H9 (cell line): ENCODE measurements at regions not wholly inside any gene's neighbourhood (a gene's known extent, or its start where the extent isn't known, plus 50 kb on each side); places are given as distances from the start of the nearest gene placed in this dataset.

Experiments
- DNase-seq: peaks from one replicate; pipeline ENCODE4 v3.0.0-alpha.2; 2017
- H2AFZ ChIP-seq: one replicate; pipeline ENCODE4 v1.6.1; 2013; ENCODE audit warnings: mild to moderate bottlenecking, low read length, control low read depth, moderate library complexity
- H2AK5ac ChIP-seq: 2 replicates; pipeline ENCODE4 v1.6.1; 2013; ENCODE audit warnings: low read length, control low read depth, mixed read lengths; ENCODE audit not compliant: insufficient read length
- H2BK120ac ChIP-seq: one replicate; pipeline ENCODE4 v1.6.1; 2013; ENCODE audit warnings: low read depth, mild to moderate bottlenecking, low read length, control low read depth, inconsistent platforms; ENCODE audit not compliant: poor library complexity, severe bottlenecking
- H2BK12ac ChIP-seq: 2 replicates; pipeline ENCODE4 v1.6.1; 2013; ENCODE audit warnings: low read length, control low read depth, mixed read lengths, low read depth; ENCODE audit not compliant: insufficient read length
- H2BK15ac ChIP-seq: 2 replicates; pipeline ENCODE4 v1.6.1; 2013; ENCODE audit warnings: low read depth, low read length, control low read depth
- H2BK20ac ChIP-seq: one replicate; pipeline ENCODE4 v1.6.1; 2013; ENCODE audit warnings: low read depth, mild to moderate bottlenecking, low read length, control low read depth, inconsistent platforms; ENCODE audit not compliant: poor library complexity, severe bottlenecking
- H2BK5ac ChIP-seq: 2 replicates; pipeline ENCODE4 v1.6.1; 2013; ENCODE audit warnings: low read length, control low read depth, mixed read lengths; ENCODE audit not compliant: insufficient read length
- H3K14ac ChIP-seq: 2 replicates; pipeline ENCODE4 v1.6.1; 2013; ENCODE audit warnings: low read length, control low read depth; ENCODE audit not compliant: insufficient read depth
- H3K18ac ChIP-seq: 2 replicates; pipeline ENCODE4 v1.6.1; 2013; ENCODE audit warnings: low read depth, mild to moderate bottlenecking, mixed read lengths, low read length, control low read depth; ENCODE audit not compliant: insufficient read length
- H3K23ac ChIP-seq: 2 replicates; pipeline ENCODE4 v1.6.1; 2013; ENCODE audit warnings: low read length, control low read depth, mixed read lengths, low read depth; ENCODE audit not compliant: insufficient read length
- H3K23me2 ChIP-seq: 2 replicates; pipeline ENCODE4 v1.6.1; 2013; ENCODE audit warnings: low read depth, mild to moderate bottlenecking, mixed read lengths, low read length, control low read depth; ENCODE audit not compliant: insufficient read length, poor library complexity, severe bottlenecking
- H3K27ac ChIP-seq: 2 replicates; pipeline ENCODE4 v1.5.1; 2013; ENCODE audit warnings: low read length, control low read depth, mixed read lengths, low read depth; ENCODE audit not compliant: insufficient read length
- H3K27me3 ChIP-seq: 2 replicates; pipeline ENCODE4 v1.6.1; 2013; ENCODE audit warnings: low read length, control low read depth, inconsistent platforms; ENCODE audit not compliant: insufficient read depth
- H3K4ac ChIP-seq: 2 replicates; pipeline ENCODE4 v1.6.1; 2013; ENCODE audit warnings: low read depth, mild to moderate bottlenecking, control low read depth, inconsistent platforms, low read length, moderate library complexity
- H3K4me1 ChIP-seq: 2 replicates; pipeline ENCODE4 v1.6.1; 2013; ENCODE audit warnings: low read length, control low read depth, inconsistent platforms; ENCODE audit not compliant: insufficient read depth
- H3K4me2 ChIP-seq: 2 replicates; pipeline ENCODE4 v1.6.1; 2013; ENCODE audit warnings: low read length, control low read depth, mixed read lengths; ENCODE audit not compliant: insufficient read length, insufficient read depth
- H3K56ac ChIP-seq: 2 replicates; pipeline ENCODE4 v1.6.1; 2013; ENCODE audit warnings: low read depth, mild to moderate bottlenecking, mixed read lengths, low read length, control low read depth; ENCODE audit not compliant: insufficient read length
- H3K79me1 ChIP-seq: 2 replicates; pipeline ENCODE4 v1.6.1; 2013; ENCODE audit warnings: low read depth, mild to moderate bottlenecking, moderate library complexity, low read length, control low read depth, inconsistent platforms; ENCODE audit not compliant: insufficient read depth, poor library complexity, severe bottlenecking
- H3K79me2 ChIP-seq: 2 replicates; pipeline ENCODE4 v1.6.1; 2013; ENCODE audit warnings: low read length, control low read depth, inconsistent platforms; ENCODE audit not compliant: insufficient read depth
- H3K9ac ChIP-seq: 2 replicates; pipeline ENCODE4 v1.6.1; 2013; ENCODE audit warnings: low read length, control low read depth, mixed read lengths; ENCODE audit not compliant: insufficient read length; ENCODE audit errors: extremely low read depth
- H3K9me3 ChIP-seq: one replicate; pipeline ENCODE4 v1.6.1; 2013; ENCODE audit warnings: low read depth, low read length, inconsistent platforms; ENCODE audit not compliant: control insufficient read depth
- H3T11ph ChIP-seq: one replicate; pipeline ENCODE4 v1.6.1; 2013; ENCODE audit warnings: mild to moderate bottlenecking, low read length, control low read depth, inconsistent platforms
- H4K20me1 ChIP-seq: one replicate; pipeline ENCODE4 v1.6.1; 2013; ENCODE audit not compliant: control insufficient read depth, insufficient read length, insufficient read depth
- H4K5ac ChIP-seq: 2 replicates; pipeline ENCODE4 v1.6.1; 2013; ENCODE audit warnings: low read depth, mild to moderate bottlenecking, mixed read lengths, low read length, control low read depth; ENCODE audit not compliant: insufficient read length
- H4K8ac ChIP-seq: replicated peaks from 2 replicates; pipeline ENCODE4 v1.6.1; 2013; ENCODE audit warnings: low read length, control low read depth, mixed read lengths, low read depth; ENCODE audit not compliant: insufficient read length
- H4K91ac ChIP-seq: 2 replicates; pipeline ENCODE4 v1.6.1; 2013; ENCODE audit warnings: low read depth, mild to moderate bottlenecking, moderate library complexity, mixed read lengths, low read length, control low read depth; ENCODE audit not compliant: insufficient read length
- H3K27ac Mint-ChIP-seq, 3 experiments: 2 replicates in 2 of 3; 3 replicates in 1 of 3; pipeline ENCODE4 v1.8.0; 2020 to 2021; ENCODE audit warnings: mixed read lengths in 3 of 3, mild to moderate bottlenecking in 1 of 3, moderate library complexity in 1 of 3
- H3K27me3 Mint-ChIP-seq: 2 replicates; pipeline ENCODE4 v1.8.0; 2021; ENCODE audit warnings: low read depth, mild to moderate bottlenecking, moderate library complexity, mixed read lengths
- H3K36me3 Mint-ChIP-seq, 3 experiments: 2 replicates in 2 of 3; 3 replicates in 1 of 3; pipeline ENCODE4 v1.8.0; 2020 to 2021; ENCODE audit warnings: low read depth in 3 of 3, mixed read lengths in 3 of 3; ENCODE audit not compliant: insufficient read depth in 1 of 3
- H3K4me1 Mint-ChIP-seq, 2 experiments: 2 replicates each; pipeline ENCODE4 v1.8.0; 2020; ENCODE audit warnings: mixed read lengths in 2 of 2
- H3K4me3 Mint-ChIP-seq, 2 experiments: 2 replicates in 1 of 2; 3 replicates in 1 of 2; pipeline ENCODE4 v1.8.0; 2020 to 2021; ENCODE audit warnings: mild to moderate bottlenecking in 2 of 2, mixed read lengths in 2 of 2, moderate library complexity in 1 of 2
- H3K9me3 Mint-ChIP-seq, 2 experiments: 2 replicates in 1 of 2; 3 replicates in 1 of 2; pipeline ENCODE4 v1.8.0; 2020; ENCODE audit warnings: mild to moderate bottlenecking in 2 of 2, mixed read lengths in 2 of 2, moderate library complexity in 1 of 2
- CTCF ChIP-seq: fragments of 200-600 bp; sonication (generic); conservative IDR thresholded peaks from 3 replicates; pipeline ENCODE4 v1.8.0; 2021; ENCODE audit warnings: antibody characterized with exemption, mild to moderate bottlenecking
- WGBS: extraction: QIAGEN DNeasy Blood & Tissue Kit; methylation state at CpG from one replicate; pipeline ENCODE4 v1.1.7; 2013; ENCODE audit warnings: missing lambda C conversion rate, low lambda C conversion rate, mixed read lengths; ENCODE audit not compliant: insufficient read length; ENCODE audit errors: extremely low coverage; 5-methylcytosine and 5-hydroxymethylcytosine counted together

DNA sequence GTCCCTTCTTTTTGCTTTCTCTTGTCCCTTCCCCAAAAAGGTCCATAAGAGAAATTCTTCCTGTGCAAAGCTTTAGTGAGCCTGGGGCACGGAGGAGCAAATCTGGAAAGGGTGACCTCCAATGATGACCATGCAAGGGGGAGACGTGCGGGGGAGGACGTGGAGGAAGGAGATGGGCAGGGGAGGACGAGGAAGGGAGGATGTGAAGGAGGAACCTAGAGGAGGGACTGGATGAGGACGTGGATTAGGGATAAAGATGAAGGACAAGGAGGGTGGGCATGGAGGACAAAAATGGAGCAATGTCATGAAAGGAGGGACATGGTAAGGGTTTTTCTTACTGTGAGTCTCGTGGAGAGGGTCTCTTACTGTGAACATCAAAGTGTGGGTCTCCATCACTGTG is 139.5 kb downstream of the ERMARD start:
- Histone ChIP-seq H2BK15ac (no peak overlapping the region), H2AFZ (no peak overlapping the region), H3K4me1 (no peaks in the 10 kb centered on the region), H2BK5ac (no peak overlapping the region), H4K5ac (no peak overlapping the region), H2BK12ac (no peak overlapping the region), H3T11ph (no peak overlapping the region), H3K79me1 (no peaks in the 10 kb centered on the region), H3K27me3 (no peaks in the 10 kb centered on the region), H3K4ac (no peak overlapping the region), H3K18ac (no peak overlapping the region), H3K9ac (no peak overlapping the region), H3K56ac (no peak overlapping the region), H3K14ac (no peak overlapping the region; the same call in 1 of the 2 replicates), H4K20me1 (no peaks in the 10 kb centered on the region), H2AK5ac (no peak overlapping the region), H2BK120ac (no peak overlapping the region), H3K79me2 (no peaks in the 10 kb centered on the region), H3K27ac (no peak overlapping the region), H3K9me3 (no peaks in the 10 kb centered on the region), H3K4me2 (no peak overlapping the region), H3K23ac (no peak overlapping the region), H4K91ac (no peak overlapping the region), H3K23me2 (no peaks in the 10 kb centered on the region), H2BK20ac (no peak overlapping the region), H4K8ac (no peak overlapping the region)
- Mint-ChIP-seq H3K4me1 (no peaks in the 10 kb centered on the region), H3K4me3 (no peak overlapping the region; a peak in 1 of 5 replicates), H3K27me3 (peaks cover 6% of the 10 kb centered on the region), H3K9me3 (peaks cover 11 to 14% of the 10 kb centered on the region in 2 experiments; a peak in 4 of 5 replicates), H3K36me3 (peaks cover 0 to 5% (median 0%) of the 10 kb centered on the region in 3 experiments; a peak in 3 of 7 replicates), H3K27ac (no peak overlapping the region)
- 100% methylated on average over 2 of the region's 7 CpGs for WGBS
- DNase-seq, result no peak
- TF ChIP-seq CTCF, result no peak
